ENCODE measurements at regions not wholly inside any gene's neighbourhood (a gene's known extent, or its start where the extent isn't known, plus 50 kb on each side); places are given as distances from the start of the nearest gene placed in this dataset.

DNA sequence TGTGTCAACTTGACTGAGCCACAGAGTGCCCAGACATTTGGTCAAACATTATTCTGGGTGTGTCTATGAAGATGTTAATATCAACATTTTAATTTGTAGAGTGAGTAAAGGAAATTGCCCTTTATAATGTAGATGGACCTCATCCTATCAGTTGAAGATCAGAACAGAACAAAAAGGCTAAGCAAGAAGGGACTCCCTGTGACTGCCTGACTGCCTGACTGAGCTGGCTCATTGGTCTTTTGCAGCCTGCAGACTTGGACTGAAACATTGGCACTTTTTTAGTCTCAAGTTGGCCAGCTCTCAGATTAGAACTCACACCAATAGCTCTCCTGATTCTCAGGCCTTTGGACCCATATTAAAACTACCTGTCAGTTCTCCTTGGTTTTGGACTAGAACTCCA is 600.4 kb upstream of the SLITRK6 start:
- TF ChIP-seq EZH2 (IDR thresholded peaks at IDR 0.05) (no peak), FOXP2 (optimal IDR thresholded peaks at IDR 0.05; ENCODE audit: control extremely low read depth, extremely low read length, insufficient read depth) (no peak)

Measured in SK-N-MC (cell line).